ENCODE measurements at regions not wholly inside any gene's neighbourhood (a gene's known extent, or its start where the extent isn't known, plus 50 kb on each side); places are given as distances from the start of the nearest gene placed in this dataset.

GRCh38 chr1:209443361-209443931 lies 140.1 kb upstream of the CAMK1G start:
- TF ChIP-seq REST (IDR thresholded peaks at IDR 0.05; ENCODE audit: insufficient read depth in 1 of 2, low read depth in 2 of 2, low read length in 1 of 2): no peak
- no peak for TF ChIP-seq SIN3A (IDR thresholded peaks at IDR 0.05; ENCODE audit: borderline replicate concordance, insufficient read depth, low read depth, low read length)
- TF ChIP-seq CTCF (IDR thresholded peaks at IDR 0.05): no peak
- no peak for TF ChIP-seq POLR2AphosphoS5 (IDR thresholded peaks at IDR 0.05; ENCODE audit: low read depth, low read length)
- no peak for TF ChIP-seq TCF7L2 (IDR thresholded peaks at IDR 0.05; ENCODE audit: low read depth, low read length)
- H3K36me3 ChIP-seq (ENCODE audit: control insufficient read depth, insufficient read depth, low read length): no peaks in the 10 kb centered on the region
- CTCF ChIA-PET: interaction anchor here (0.6 kb wide), 1 partner anchor 200 kb away, joined by 3 read pairs; no protein-coding TSS in a partner anchor
- DNase-seq (ENCODE audit: low read depth, low spot score) (no peak), ATAC-seq (no peak)
- no peaks in the 10 kb centered on the region for H3K4me1 ChIP-seq (ENCODE audit: control insufficient read depth, insufficient read depth, low read length)
- POLR2A ChIA-PET: no interaction called here
- BruUV-seq (replicated peaks): no TSS peak
- H3K9me3 ChIP-seq (ENCODE audit: control insufficient read depth, insufficient read depth, low read depth, low read length): no peaks in the 10 kb centered on the region
- no peak overlapping the region for H3K27ac ChIP-seq (ENCODE audit: low read length)
- H3K4me3 ChIP-seq (ENCODE audit: low read depth in 2 of 2, low read length in 2 of 2): no peak overlapping the region
- in situ Hi-C loops (cut with HindIII; ENCODE audit: low pct_unique_long_range_greater_than_20kb, low sequenced_read_pairs) (no loop called here), intact Hi-C loops (cut with micrococcal nuclease; ENCODE audit: unreplicated experiment) (no loop called here)
- no peaks in the 10 kb centered on the region for H3K27me3 ChIP-seq (ENCODE audit: control insufficient read depth, insufficient read depth, low read length)

GRCh38 chr1:209443975-209444651 lies 139.4 kb upstream of the CAMK1G start:
- no peaks in the 10 kb centered on the region for H3K4me1 ChIP-seq (ENCODE audit: control insufficient read depth, insufficient read depth, low read length)
- intact Hi-C loops (cut with micrococcal nuclease; ENCODE audit: unreplicated experiment): no loop called here
- ATAC-seq: no peak
- TF ChIP-seq POLR2AphosphoS5 (IDR thresholded peaks at IDR 0.05; ENCODE audit: low read depth, low read length) (no peak), REST (IDR thresholded peaks at IDR 0.05; ENCODE audit: insufficient read depth in 1 of 2, low read depth in 2 of 2, low read length in 1 of 2) (no peak), CTCF (IDR thresholded peaks at IDR 0.05) (no peak), SIN3A (IDR thresholded peaks at IDR 0.05; ENCODE audit: borderline replicate concordance, insufficient read depth, low read depth, low read length) (no peak), TCF7L2 (IDR thresholded peaks at IDR 0.05; ENCODE audit: low read depth, low read length) (no peak)
- CTCF ChIA-PET: interaction anchor here (0.6 kb wide), 1 partner anchor 201 kb away, joined by 3 read pairs; no protein-coding TSS in a partner anchor
- no peak overlapping the region for H3K4me3 ChIP-seq (ENCODE audit: low read depth in 2 of 2, low read length in 2 of 2)
- H3K27ac ChIP-seq (ENCODE audit: low read length): no peak overlapping the region
- no peak for DNase-seq (ENCODE audit: low read depth, low spot score)
- POLR2A ChIA-PET: no interaction called here
- H3K9me3 ChIP-seq (ENCODE audit: control insufficient read depth, insufficient read depth, low read depth, low read length): no peaks in the 10 kb centered on the region
- no peaks in the 10 kb centered on the region for H3K27me3 ChIP-seq (ENCODE audit: control insufficient read depth, insufficient read depth, low read length)
- in situ Hi-C loops (cut with HindIII; ENCODE audit: low pct_unique_long_range_greater_than_20kb, low sequenced_read_pairs): no loop called here
- H3K36me3 ChIP-seq (ENCODE audit: control insufficient read depth, insufficient read depth, low read length): no peaks in the 10 kb centered on the region
- no TSS peak for BruUV-seq (replicated peaks)
